ENCODE measurements at regions not wholly inside any gene's neighbourhood (a gene's known extent, or its start where the extent isn't known, plus 50 kb on each side); places are given as distances from the start of the nearest gene placed in this dataset.

- no peak for TF ChIP-seq CTCF (IDR thresholded peaks at IDR 0.05)
- TF ChIP-seq EP300 (IDR thresholded peaks at IDR 0.05), result no peak
Measured at GRCh38 chr2:164055623-164056022, 319.8 kb upstream of the FIGN start.
